GM12891 (cell line): ENCODE measurements at regions not wholly inside any gene's neighbourhood (a gene's known extent, or its start where the extent isn't known, plus 50 kb on each side); places are given as distances from the start of the nearest gene placed in this dataset.

Experiments
- DNase-seq: peaks from one replicate; pipeline ENCODE4 v3.0.0; 2011; ENCODE audit warnings: low spot score; ENCODE audit not compliant: insufficient read length
- FAIRE-seq: peaks from 2 replicates; lab custom pipeline; 2011; peaks lifted over from hg19 to GRCh38; lab: Jason Lieb, UNC
- PAX5 ChIP-seq: IDR thresholded peaks from 2 replicates; pipeline ENCODE4 v1.6.1; 2011; ENCODE audit warnings: low read length, moderate library complexity, mild to moderate bottlenecking; ENCODE audit not compliant: insufficient read depth, severe bottlenecking
- POLR2A ChIP-seq: IDR thresholded peaks from 2 replicates; pipeline ENCODE4 v1.6.1; 2011; ENCODE audit warnings: low read depth, low read length, control low read depth
- POLR2AphosphoS5 ChIP-seq: IDR thresholded peaks from 2 replicates; pipeline ENCODE4 v1.6.1; 2011; ENCODE audit warnings: low read depth, low read length, control low read depth
- POU2F2 ChIP-seq: IDR thresholded peaks from 2 replicates; pipeline ENCODE4 v1.6.1; 2011; ENCODE audit warnings: low read depth, mild to moderate bottlenecking, control low read depth, low read length, moderate library complexity
- SPI1 ChIP-seq: IDR thresholded peaks from 2 replicates; pipeline ENCODE4 v1.6.1; 2011; ENCODE audit warnings: low read depth, low read length, control low read depth
- TAF1 ChIP-seq: IDR thresholded peaks from 2 replicates; pipeline ENCODE4 v1.6.1; 2011; ENCODE audit warnings: low read depth, low read length, control low read depth

DNA sequence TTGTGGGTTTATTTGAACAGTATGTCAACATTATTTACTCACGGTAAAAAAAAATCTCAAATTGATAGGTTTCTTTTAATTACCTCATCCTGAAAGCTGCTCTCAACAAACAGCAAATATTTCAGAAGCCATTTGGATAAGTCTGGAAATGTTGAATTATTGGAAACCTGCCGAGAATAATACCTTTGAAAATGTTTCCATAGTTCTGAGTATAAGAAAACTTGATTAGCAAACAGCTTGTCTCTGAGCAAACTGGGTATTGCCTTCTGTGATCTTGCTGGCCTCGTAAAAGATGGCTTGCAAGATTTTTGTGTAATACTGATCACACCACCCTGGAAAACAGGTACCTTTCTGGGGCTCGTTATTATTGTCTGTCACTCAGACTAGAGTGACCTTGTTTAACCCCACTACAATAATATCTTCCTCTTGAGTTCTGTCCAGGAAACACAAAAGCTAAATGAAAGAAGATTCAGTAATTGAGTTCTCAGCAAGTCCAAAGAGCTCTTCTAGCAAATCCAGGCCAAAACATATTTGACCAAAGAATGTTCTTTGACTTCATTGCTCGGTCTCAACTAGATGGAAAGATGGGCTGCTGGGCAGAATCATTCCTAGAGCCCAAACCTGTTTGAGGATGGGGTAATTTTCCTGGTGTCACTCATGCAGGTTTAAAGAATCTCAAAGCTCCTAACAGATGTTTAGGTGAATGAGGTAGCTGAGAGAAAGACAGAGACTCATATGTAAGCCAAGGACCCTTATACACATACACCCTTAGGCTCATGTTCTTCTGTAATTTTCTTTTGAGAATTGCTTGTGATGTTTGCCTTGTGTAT is 255.6 kb upstream of the JADE1 start:
- no peak for TF ChIP-seq POLR2A
- TF ChIP-seq PAX5 = no peak
- TF ChIP-seq TAF1 = no peak
- no peak for TF ChIP-seq SPI1
- TF ChIP-seq POU2F2 = no peak
- no peak for TF ChIP-seq POLR2AphosphoS5
- FAIRE-seq (no peak), DNase-seq (no peak)

DNA sequence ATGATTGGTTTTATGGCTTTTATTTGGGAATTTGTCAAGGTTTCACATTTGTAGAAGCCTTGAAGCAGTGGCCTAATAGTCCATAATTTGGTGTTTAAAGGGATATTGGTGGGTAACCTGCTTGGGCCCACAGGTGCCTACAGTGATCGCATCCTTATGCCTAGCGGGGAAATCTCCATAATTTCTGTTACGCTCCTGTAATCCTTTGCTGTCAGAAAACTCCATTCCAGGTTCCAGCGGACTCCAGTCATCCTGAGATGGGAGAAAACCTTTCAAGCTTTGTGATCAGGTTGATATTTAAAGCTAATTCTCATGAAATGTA is 257.0 kb upstream of the JADE1 start:
- TF ChIP-seq POU2F2 (no peak), POLR2AphosphoS5 (no peak), POLR2A (no peak), PAX5 (no peak), SPI1 (no peak), TAF1 (no peak)
- FAIRE-seq (no peak), DNase-seq (no peak)

DNA sequence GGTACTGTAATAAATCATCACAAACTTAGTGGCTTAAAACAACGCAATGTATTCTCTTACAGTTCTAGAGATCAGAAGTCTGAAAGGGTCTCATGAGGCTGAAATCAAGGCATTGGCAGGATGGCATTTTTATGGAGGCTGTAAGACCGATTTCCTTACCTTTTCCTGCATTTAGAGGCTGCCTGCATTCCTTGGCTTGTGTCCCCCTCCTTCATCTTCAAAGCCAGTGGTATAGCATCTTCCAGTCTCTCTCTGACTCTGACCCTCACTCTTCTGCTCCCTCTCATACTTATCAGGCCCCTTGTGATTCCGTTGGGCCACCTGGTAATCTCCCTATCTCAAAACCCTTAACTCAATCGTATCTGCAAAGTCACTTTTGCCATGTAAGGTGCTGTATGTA is 258.2 kb upstream of the JADE1 start:
- no peak for DNase-seq
- no peak for FAIRE-seq
- no peak for TF ChIP-seq POU2F2

DNA sequence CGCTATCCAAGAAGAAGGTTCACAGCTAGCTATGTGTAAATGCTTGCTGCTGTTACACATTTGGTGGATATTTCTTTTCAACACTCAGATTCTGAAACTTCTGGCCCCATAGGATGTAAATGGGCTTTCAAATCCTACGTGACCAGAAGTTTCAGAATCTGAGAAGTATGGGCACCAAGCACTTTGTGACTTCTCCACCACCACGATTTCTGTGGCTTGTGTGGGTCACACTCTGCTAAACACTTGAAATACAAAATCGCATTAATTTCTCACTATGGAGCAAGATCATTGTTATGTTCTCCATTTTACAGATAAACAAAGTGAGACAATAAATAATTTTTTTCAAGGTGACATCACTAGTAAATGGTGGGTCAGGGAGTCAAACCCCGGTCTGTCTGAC is 259.4 kb upstream of the JADE1 start:
- FAIRE-seq (peak; percentile 28), DNase-seq (no peak)
- TF ChIP-seq POLR2A (no peak), PAX5 (peak; percentile 65)

DNA sequence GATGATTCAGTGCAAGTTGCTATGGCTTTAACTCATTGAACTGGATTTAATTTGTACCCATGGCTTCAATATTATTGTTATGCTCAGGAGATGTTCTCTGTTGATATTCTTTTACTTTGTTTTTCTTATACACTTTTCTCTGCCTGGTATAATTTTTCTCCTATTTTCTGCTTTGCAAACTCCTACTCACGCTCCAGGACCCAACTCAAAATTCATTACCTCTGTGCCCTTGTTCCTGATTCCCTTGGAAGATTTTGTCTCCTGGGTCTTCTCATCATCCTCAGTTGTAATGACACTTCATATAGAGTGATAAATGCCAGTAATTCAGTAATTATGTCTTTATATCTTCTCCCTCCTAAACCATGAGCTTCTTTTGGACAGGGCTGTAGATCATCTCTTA is 259.9 kb upstream of the JADE1 start:
- DNase-seq (no peak), FAIRE-seq (peak; percentile 28)
- TF ChIP-seq POLR2A (no peak), POU2F2 (no peak), POLR2AphosphoS5 (no peak), TAF1 (no peak), PAX5 (no peak), SPI1 (no peak)

DNA sequence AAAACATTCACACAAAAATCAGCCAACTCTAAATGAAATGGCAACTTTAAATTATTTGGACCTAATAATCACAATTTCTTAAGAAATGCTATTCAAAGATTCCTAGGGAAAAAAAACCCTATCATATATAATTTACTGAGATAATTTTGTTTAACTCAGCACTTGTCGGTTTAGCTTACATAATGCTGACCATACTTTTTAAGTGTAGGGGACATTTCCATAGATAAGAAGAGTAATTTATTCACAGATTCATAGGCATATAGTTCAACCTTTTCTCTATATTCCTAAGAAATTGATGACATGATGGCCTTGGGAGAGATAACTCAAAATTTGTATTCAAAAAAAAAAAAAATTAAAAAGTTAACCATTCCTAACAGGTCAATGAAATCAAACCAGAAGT is 260.8 kb upstream of the PGRMC2 start:
- FAIRE-seq (no peak), DNase-seq (no peak)
- no peak for TF ChIP-seq POLR2AphosphoS5
- no peak for TF ChIP-seq POLR2A

DNA sequence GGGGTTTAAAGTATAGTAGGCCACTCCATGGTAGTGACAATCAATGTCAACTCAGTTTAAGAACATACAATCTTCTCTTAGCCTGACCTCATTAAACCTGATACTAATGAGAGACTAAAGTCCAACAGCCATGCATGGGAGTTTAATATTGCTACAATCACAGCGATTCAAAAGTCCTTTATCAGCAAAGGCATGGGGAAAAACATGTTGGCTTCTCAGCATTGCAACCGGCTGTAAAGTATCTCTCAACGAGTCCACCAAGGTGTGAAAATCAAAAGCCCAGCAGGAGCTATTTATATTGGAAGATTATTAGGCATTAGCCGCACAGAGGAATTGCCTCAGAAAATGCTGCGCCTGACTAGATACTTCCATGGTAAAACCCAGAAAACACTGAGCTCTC is 256.7 kb upstream of the PGRMC2 start:
- DNase-seq (no peak), FAIRE-seq (no peak)
- TF ChIP-seq PAX5 (no peak), POU2F2 (no peak), POLR2A (no peak), POLR2AphosphoS5 (no peak), SPI1 (no peak), TAF1 (no peak)

DNA sequence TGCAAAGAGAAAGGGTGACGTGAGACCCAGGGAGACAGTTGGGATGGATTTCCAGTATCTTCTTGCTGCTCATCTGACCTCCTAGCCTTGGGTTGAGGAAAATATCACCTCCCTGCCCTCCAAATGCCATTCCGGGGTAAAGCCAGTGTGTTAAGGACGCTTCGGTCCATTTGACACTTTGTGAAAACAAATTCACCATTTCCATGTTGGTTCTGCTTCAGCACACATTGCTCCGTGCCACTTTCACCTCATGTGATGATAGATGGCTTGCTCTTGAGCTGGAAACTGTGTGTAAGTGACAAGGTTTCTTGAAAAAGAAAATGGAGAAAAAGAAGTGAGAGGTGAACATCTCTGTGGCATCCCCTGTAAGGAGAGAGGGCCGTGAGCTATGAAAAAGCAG is 256.1 kb upstream of the PGRMC2 start:
- DNase-seq (no peak), FAIRE-seq (no peak)
- TF ChIP-seq PAX5 = no peak

DNA sequence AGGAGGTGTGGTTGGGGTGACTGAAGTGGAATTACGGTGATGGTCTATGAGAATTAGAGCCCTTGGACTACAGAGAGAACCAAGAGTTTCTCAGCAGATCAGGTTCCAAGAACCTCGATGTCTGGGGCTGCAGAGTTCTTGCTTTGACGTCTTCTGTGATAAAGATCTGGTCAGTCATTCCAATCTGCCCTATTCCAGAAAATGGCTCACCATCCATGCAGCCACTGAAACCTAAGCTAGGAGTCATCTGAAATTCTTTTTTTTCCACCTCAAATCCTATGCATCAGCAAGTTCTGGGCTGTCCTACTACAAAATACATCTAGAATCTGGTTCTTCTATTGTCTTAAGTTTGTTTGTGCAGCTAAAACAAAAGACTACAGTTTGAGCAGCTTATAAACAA is 254.4 kb upstream of the PGRMC2 start:
- TF ChIP-seq SPI1 = no peak
- no peak for TF ChIP-seq TAF1
- TF ChIP-seq POLR2AphosphoS5 = no peak
- no peak for TF ChIP-seq POU2F2
- no peak for TF ChIP-seq PAX5
- TF ChIP-seq POLR2A = no peak
- no peak for FAIRE-seq
- DNase-seq = no peak

DNA sequence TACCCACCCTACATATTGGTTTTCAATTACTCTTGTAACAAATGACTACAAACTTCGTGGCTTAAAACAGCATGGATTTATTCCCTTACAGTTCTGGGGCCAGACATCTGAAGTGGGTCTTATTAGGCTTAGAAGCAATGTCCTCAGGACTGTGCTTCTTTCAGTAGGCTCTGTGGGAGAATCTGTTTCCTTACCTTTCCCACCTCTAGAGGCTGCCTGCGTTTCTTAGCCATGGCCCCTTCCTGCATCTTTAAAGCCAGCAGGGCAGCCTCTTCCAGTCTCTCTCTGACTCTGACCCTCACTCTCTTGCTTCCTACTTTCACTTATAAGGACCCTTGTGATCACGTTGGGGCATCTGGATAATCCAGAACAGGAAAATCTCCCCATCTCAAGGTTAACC is 252.5 kb upstream of the PGRMC2 start:
- no peak for DNase-seq
- no peak for FAIRE-seq
- TF ChIP-seq SPI1 (no peak), POLR2A (no peak), POLR2AphosphoS5 (no peak), POU2F2 (no peak), PAX5 (no peak), TAF1 (no peak)
